Dedifferentiated amniotic fluid mesenchymal stem cell (primary cell): ENCODE measurements at regions not wholly inside any gene's neighbourhood (a gene's known extent, or its start where the extent isn't known, plus 50 kb on each side); places are given as distances from the start of the nearest gene placed in this dataset.

Experiments
- DNase-seq: peaks from one replicate; pipeline ENCODE4 v3.0.0-alpha.2; 2016; ENCODE audit errors: extremely low spot score

DNA sequence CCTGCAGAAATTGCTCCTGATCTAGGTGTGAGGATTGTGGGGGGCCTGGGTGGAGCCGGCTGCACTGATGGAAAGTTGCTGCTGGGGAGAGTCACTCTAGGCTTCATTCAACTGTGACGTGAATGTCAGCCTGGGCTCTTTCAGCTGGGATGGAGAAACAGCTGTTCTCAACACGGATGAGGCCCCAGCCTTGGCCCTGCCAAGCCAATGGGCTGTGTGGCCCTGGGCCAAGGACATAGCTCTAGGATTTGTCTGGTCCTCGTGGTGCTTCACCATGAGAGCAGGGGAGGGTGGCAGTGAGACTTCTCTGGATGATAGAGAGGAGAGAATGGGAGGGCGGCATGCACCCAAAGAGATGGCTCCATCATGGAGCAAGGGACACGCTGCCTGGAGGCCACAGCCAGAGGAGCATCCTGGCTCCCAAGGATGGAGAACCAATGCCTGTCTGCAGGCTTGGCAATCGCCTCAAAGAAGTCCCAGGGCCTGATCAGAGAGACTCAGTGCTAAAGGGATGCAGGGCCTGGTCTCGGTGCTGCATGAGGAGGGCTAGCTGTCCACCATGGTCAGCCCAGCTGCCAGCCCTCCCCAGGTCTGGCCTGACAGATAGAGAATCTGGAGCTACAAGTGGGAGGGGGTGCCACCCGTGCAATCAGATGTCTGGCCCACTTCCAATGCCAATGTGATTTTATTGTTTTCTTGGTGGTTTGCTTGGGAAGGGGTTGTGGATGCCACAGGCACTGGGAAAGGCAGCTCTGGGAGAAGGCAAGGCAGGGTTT is 141.0 kb downstream of the GADD45G start:
- no peak for DNase-seq

GRCh38 chr9:89746385-89747116 is 141.7 kb downstream of the GADD45G start:
- no peak for DNase-seq

- DNase-seq: no peak
Observed at GRCh38 chr9:89747596-89747995, 142.8 kb downstream of the GADD45G start.

- no peak for DNase-seq
Observed at GRCh38 chr9:89748021-89748670, 143.3 kb downstream of the GADD45G start.

DNA sequence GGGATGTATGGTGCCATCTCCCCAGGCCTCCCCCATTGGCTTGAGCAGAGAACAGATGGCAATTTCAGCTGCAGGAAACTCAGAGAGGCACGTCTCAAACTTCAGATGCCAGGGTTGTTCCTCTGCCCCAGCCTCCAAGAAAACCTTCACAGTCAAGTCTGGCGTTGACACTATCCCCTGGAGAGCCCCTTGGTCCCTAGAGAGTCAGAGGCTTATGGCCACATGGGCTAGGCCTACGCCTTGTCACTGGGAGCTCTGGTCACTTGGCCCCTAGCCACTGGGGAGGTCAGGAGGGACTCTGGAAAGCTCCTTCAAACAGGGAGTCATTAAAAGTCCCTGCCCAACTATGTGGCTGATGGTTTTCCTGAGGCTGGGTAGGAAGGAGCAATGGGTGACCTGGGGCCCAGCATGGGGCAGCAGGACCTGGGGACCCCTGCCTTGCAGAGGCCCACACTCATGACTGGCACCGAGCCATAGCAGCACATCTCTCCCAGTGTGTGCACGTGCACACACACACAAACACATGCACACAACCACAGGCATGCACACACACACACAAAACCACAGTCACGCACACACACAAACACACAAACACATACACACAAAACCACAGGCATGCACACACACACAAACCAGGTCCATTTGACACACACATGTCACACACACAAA is 144.2 kb downstream of the GADD45G start:
- no peak for DNase-seq

DNA sequence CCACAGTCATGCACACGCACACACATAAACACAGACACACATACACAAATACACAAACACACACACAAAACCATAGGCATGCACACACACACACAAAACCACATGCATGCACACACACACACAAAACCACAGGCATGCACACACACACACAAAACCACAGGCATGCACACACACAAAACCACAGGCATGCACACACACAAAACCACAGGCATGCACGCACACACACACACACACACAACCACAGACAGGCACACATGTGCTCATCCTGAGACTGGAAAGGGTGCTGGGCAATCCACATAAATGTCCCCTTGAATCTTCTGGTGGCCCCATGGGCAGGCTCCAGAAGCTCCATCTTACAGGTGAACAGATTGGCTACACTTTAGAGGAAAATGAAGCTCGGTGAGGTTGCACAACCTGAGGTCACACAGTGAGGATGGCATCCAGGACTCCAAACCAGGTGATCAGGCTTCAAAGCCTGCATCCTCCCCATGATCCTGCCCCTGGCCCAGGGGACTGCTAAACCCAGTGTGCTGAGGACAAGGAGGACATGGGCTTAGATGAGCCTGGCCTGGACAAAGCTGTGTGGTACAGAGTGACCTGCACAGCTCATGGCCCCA is 144.8 kb downstream of the GADD45G start:
- no peak for DNase-seq

- no peak for DNase-seq
Observed at GRCh38 chr9:89750117-89750791, 145.4 kb downstream of the GADD45G start.

GRCh38 chr9:89751079-89751825 is 146.4 kb downstream of the GADD45G start:
- DNase-seq: no peak

- no peak for DNase-seq
Observed at GRCh38 chr9:89752154-89752553, 147.3 kb downstream of the GADD45G start.

- DNase-seq: no peak
Observed at GRCh38 chr9:89753472-89754055, 148.8 kb downstream of the GADD45G start.

DNA sequence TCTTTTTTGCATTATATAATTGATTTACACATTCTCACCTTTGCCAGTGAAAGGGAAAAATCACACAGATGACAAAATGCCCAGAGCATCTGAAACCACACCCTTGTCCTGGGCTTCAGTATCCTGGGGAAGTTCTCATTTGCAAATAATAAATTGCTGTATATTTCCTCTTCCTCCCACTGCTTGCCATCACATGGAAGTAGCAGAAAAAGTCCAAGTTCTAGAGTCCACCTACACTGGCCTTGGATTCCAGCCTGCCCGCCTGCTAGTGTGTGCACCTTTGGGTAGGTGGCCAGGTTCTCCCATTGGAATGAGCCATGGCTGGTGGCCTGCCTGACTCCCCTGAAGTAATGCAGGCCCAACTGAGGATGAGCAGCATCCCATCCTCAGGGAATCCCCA is 149.4 kb downstream of the GADD45G start:
- DNase-seq: no peak

DNA sequence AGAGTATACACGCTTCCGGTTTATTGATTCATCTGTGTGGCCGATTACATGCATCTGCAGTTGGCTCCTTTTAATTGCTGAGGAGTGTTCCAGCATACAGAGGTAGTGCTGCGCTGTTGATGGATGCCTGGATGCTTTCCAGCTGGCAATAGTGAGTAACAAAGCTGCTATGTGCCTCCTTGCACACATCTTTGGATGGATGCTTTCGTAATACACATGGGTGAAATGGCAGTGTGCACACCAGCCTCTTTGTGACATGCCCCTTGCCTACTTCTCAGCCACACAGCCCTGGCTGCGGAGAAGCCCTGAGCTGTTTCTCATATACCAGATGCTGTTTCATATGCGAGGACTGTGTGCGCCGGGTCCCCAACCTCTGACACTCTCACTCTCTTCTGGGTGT is 151.0 kb downstream of the GADD45G start:
- no peak for DNase-seq

GRCh38 chr9:89756891-89757537 is 152.2 kb downstream of the GADD45G start:
- DNase-seq: no peak

DNA sequence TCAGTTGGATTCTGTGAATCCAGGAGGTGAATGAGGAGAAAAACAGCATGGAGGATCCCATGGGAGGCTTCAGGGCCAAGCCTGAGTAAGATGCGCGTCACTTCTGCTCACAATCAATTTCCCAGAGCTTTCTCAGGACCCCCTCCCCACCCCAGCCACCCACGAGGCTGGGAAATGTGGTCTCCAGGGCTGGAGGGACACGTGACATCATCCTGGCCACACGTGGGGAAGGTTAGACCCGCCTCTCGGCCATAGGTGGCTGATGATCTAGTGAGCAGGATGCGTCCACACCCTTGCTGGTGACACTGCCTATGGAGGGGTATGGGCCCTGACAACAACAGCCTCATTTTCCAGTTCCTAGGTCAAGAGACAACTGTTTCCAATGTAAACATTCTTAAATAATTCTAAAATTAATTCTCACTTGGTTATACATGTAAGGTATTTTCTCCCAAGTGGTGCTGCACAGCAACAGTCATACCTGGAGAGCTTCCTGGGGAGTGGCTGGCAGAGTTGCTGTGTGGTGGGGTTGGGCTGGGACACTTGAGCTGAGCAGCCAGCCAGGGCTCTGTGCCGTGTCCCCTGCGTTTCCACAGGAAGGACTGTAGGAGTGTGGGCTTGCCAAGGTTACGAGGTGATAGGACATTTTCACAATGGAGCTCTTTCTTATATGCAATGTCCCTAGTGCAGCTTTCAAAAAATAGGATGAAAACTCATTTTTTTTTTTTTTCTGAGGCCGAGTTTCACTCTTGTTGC is 153.1 kb downstream of the GADD45G start:
- DNase-seq: no peak

DNA sequence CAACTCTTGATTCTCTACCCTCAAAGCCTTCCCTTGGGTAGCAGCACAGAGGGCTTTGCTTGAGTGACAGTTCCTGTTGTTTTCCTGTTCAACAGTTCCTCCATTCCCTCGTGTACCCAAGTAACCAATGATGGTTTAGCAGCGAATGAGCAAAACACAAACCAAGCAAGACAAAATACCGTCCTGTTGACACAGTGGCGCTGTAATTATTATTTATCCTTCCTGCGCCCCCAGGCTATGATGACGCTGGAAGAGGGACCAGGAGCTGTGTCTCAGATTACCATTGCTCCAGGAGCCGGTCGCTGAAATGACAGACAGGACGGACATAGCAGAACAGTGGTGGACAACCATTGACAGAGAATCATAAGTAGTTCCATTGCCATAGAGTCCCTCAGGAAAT is 154.8 kb downstream of the GADD45G start:
- no peak for DNase-seq

- DNase-seq: no peak
Observed at GRCh38 chr9:89760123-89760522, 155.3 kb downstream of the GADD45G start.

DNA sequence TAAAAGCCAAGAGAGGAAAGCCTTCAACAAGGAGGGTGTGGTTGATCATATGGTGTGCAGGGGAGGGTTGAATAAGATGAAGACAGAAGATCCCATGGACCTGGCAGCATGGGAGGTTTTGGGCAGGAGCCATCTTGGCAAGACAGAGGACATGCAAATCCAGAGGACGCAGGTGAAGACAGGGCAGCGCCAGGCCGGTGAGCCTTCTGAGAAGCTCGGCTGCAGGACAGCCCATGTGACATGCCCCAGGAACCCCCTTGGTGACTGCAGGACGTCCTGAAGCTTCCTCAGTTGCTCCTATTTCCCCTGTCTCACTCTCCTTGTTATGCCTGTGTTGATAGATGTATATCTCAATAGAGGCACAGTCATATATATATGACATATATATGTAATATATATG is 159.4 kb downstream of the GADD45G start:
- no peak for DNase-seq

DNA sequence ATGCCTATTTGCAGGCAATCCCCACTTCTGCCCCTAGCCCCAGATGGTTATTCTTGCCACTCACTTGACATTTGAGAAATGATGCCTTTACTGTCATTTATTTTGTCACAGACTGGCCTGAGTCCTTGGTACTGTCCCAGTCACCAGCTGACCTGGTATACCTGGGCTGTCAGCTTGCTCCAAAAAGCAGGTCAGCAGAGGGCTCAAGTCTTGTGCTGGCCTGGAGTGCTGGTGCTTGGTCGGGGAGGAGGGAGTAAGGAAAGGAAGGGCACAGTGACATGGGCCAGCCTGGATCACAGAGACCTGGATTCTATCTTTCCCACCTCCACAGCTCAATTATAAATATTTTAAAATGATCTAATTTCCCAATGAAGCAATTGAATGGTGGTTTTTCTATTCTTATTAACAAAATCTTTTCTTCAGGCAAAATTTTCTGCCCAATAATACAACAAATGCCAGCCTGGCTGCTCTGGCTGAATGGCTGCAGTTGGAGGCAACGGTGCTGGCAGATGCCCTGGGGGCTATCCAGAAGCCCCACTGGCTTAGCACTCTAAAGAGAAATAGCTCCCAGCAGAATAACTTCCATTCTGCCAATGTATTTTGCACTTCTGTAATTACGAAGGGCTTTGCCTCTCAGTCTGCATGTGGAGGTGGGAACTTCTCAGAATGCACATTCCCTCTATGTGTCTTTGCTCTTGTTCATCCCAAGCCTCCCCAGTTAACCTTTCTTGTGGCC is 160.6 kb downstream of the GADD45G start:
- DNase-seq: no peak
